DOHH2 (cell line): ENCODE measurements at regions not wholly inside any gene's neighbourhood (a gene's known extent, or its start where the extent isn't known, plus 50 kb on each side); places are given as distances from the start of the nearest gene placed in this dataset.

Source experiments
- H3F3A ChIP-seq: fragments of 200-600 bp; sonication (generic), shearing (Covaris generic); 2 replicates; pipeline ENCODE4 v1.6.0; 2016; ENCODE audit warnings: antibody characterized with exemption, mild to moderate bottlenecking; ENCODE audit not compliant: control insufficient read depth, insufficient read depth
- H3K27ac ChIP-seq: fragments of 200-600 bp; sonication (generic); 2 replicates; pipeline ENCODE4 v1.5.1; 2014; ENCODE audit warnings: low read depth, mild to moderate bottlenecking, low read length, moderate library complexity
- H3K27me3 ChIP-seq: fragments of 200-600 bp; sonication (generic); 2 replicates; pipeline ENCODE4 v1.6.1; 2014; ENCODE audit warnings: mild to moderate bottlenecking, low read length, mixed read lengths; ENCODE audit not compliant: control insufficient read depth
- H3K36me3 ChIP-seq: fragments of 200-600 bp; sonication (generic); 2 replicates; pipeline ENCODE4 v1.6.1; 2014; ENCODE audit warnings: mild to moderate bottlenecking, low read length, moderate library complexity, mixed read lengths; ENCODE audit not compliant: control insufficient read depth
- H3K4me1 ChIP-seq: fragments of 200-600 bp; sonication (generic); 2 replicates; pipeline ENCODE4 v1.6.1; 2014; ENCODE audit warnings: mild to moderate bottlenecking, low read length, mixed read lengths; ENCODE audit not compliant: control insufficient read depth
- H3K4me2 ChIP-seq: fragments of 200-600 bp; sonication (generic); 2 replicates; pipeline ENCODE4 v1.6.0; 2014; ENCODE audit warnings: mild to moderate bottlenecking, low read length, moderate library complexity
- H3K4me3 ChIP-seq: fragments of 200-600 bp; sonication (generic); 2 replicates; pipeline ENCODE4 v1.5.1; 2014; ENCODE audit warnings: mild to moderate bottlenecking, low read length, mixed read lengths
- H3K79me2 ChIP-seq: fragments of 200-600 bp; sonication (generic); 2 replicates; pipeline ENCODE4 v1.6.1; 2014; ENCODE audit warnings: mild to moderate bottlenecking, low read length, mixed read lengths; ENCODE audit not compliant: control insufficient read depth
- H3K9me2 ChIP-seq: fragments of 200-600 bp; sonication (generic); replicated peaks from 2 replicates; pipeline ENCODE4 v1.6.1; 2014; ENCODE audit warnings: mild to moderate bottlenecking, low read length, mixed read lengths; ENCODE audit not compliant: control insufficient read depth
- H3K9me3 ChIP-seq: fragments of 200-600 bp; sonication (generic); 2 replicates; pipeline ENCODE4 v1.6.1; 2014; ENCODE audit warnings: antibody characterized with exemption, low read length, mixed read lengths; ENCODE audit not compliant: control insufficient read depth, insufficient read depth
- H4K20me1 ChIP-seq: fragments of 200-600 bp; sonication (generic); 2 replicates; pipeline ENCODE4 v1.6.0; 2014; ENCODE audit warnings: low read depth, mild to moderate bottlenecking, antibody characterized with exemption, low read length, moderate library complexity; ENCODE audit not compliant: control insufficient read depth, insufficient read depth
- CTCF ChIP-seq: fragments of 200-600 bp; sonication (generic); IDR thresholded peaks from one replicate; pipeline ENCODE4 v1.5.1; 2014; ENCODE audit warnings: antibody characterized with exemption, mild to moderate bottlenecking, low read depth, low read length; ENCODE audit not compliant: poor library complexity, severe bottlenecking
- EZH2phosphoT487 ChIP-seq: fragments of 200-600 bp; sonication (generic); IDR thresholded peaks from 2 replicates; pipeline ENCODE4 v1.6.1; 2017; ENCODE audit warnings: borderline replicate concordance, mild to moderate bottlenecking, antibody characterized with exemption, low read length, moderate library complexity, mixed read lengths

- Histone ChIP-seq H3F3A (no peaks in the 10 kb centered on the region), H3K79me2 (no peaks in the 10 kb centered on the region), H4K20me1 (no peaks in the 10 kb centered on the region), H3K9me2 (no peaks in the 10 kb centered on the region), H3K27me3 (peaks cover 2% of the 10 kb centered on the region; the same call in 1 of the 2 replicates), H3K4me1 (no peaks in the 10 kb centered on the region), H3K4me2 (no peak overlapping the region), H3K4me3 (no peak overlapping the region), H3K9me3 (no peaks in the 10 kb centered on the region), H3K36me3 (no peaks in the 10 kb centered on the region), H3K27ac (no peak overlapping the region)
- no peak for TF ChIP-seq CTCF
- no peak for TF ChIP-seq EZH2phosphoT487
These were observed 123.9 kb upstream of the PPP2R5A start for GRCh38 chr1:212161231-212161781.

GRCh38 chr1:212162635-212163034 lies 122.6 kb upstream of the PPP2R5A start:
- Histone ChIP-seq H3K36me3 (no peaks in the 10 kb centered on the region), H3F3A (no peaks in the 10 kb centered on the region), H3K4me1 (no peaks in the 10 kb centered on the region), H3K4me2 (no peak overlapping the region), H3K9me2 (no peaks in the 10 kb centered on the region), H3K4me3 (no peak overlapping the region), H3K27ac (no peak overlapping the region), H3K9me3 (no peaks in the 10 kb centered on the region), H4K20me1 (no peaks in the 10 kb centered on the region), H3K79me2 (no peaks in the 10 kb centered on the region), H3K27me3 (peaks cover 2% of the 10 kb centered on the region; the same call in 1 of the 2 replicates)
- TF ChIP-seq CTCF, result no peak
- no peak for TF ChIP-seq EZH2phosphoT487

- H3K79me2 ChIP-seq, result no peaks in the 10 kb centered on the region
- H3K9me2 ChIP-seq, result no peaks in the 10 kb centered on the region
- peaks cover 2% of the 10 kb centered on the region; the same call in 1 of the 2 replicates for H3K27me3 ChIP-seq
- H3F3A ChIP-seq, result no peaks in the 10 kb centered on the region
- H3K9me3 ChIP-seq, result no peaks in the 10 kb centered on the region
- no peak overlapping the region for H3K4me3 ChIP-seq
- no peaks in the 10 kb centered on the region for H3K36me3 ChIP-seq
- no peaks in the 10 kb centered on the region for H3K4me1 ChIP-seq
- no peaks in the 10 kb centered on the region for H4K20me1 ChIP-seq
- no peak overlapping the region for H3K4me2 ChIP-seq
- no peak overlapping the region for H3K27ac ChIP-seq
- no peak for TF ChIP-seq CTCF
- no peak for TF ChIP-seq EZH2phosphoT487
These were observed 120.9 kb upstream of the PPP2R5A start for GRCh38 chr1:212164095-212164872.
